HCEC 1CT (cell line): ENCODE measurements at regions not wholly inside any gene's neighbourhood (a gene's known extent, or its start where the extent isn't known, plus 50 kb on each side); places are given as distances from the start of the nearest gene placed in this dataset.
"Not testable (repeated sequence)": the region's sequence is repeated elsewhere in the genome, so short reads cannot be mapped to it uniquely, and the experiment has no call there.

Experiments
- DNase-seq: peaks from one replicate; pipeline ENCODE4 v3.0.0-alpha.2; 2017

DNA sequence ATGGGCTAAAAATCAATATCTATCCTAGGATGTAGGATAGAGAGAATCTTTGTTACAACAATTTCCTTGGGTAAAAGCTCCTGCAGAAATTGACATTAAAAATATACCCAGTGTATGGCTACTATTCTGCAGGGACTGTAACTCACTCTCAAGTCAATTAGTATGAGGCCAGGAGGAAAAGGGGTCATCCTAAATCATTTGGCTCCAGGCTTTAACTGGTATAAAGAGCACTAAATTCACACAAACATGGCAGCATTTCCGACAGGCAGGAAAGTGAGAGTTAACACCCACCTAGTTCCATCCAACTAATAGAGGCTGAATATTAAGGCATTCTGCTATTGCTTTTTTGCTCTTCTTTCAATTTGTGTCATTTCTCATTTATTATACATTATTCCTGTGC lies 218.6 kb upstream of the C1orf87 start:
- no peak for DNase-seq

DNA sequence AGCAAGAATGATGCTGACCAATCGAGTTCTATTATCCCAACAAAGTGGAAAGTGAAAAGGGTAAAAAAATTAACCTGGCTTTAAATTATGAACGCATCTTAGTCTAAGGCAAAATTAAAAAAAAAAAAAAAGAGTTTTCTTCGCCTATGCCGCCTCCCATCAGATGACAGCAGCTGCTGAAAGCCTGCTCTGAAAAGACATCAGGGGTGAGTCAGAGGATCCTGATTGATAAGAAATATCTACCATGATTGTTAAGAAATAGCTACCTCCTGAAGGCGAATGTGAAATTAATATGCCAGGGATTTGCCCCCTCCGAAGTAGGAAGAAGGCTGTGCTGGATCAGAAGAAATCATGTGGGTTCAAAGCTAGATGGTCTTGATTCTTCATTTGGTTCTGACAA lies 216.8 kb upstream of the C1orf87 start:
- no peak for DNase-seq

DNA sequence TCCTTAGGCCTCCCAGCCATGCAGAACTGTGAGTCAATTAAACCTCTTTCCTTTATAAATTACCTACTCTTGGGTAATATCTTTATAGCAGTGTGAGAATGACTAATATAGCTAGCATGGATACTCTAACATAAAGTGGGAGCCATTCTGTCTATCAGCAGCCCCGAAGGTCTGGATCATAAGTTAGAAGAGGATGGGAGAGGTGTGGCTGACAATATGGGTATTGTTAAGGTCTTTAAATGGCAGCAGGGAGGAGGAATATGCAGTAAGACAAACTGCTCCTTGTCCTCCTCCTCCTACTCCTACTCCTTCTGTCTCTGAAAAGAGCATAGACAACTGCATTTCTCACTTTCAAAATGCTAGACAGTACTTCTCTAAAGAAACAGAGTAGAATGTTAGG lies 214.0 kb upstream of the C1orf87 start:
- no peak for DNase-seq

DNA sequence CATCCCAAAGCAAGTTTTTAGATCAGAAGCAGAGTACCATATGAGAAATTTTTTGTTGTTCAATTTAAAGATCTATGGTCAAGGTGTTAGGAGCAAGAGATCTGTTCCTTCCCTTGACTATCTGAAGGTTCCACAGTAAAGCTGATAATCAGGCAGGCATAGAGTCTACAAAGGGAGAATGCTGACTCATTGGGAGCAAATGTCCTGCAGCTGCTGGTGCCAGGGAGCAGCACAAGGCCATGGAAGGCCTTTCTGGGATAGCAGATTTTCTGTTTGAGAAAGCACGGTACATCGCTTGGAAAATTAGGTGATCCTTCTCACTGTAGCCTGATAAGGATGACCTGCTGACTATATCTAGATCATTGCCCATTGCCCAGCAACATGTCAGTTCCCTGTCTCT lies 210.1 kb upstream of the C1orf87 start:
- DNase-seq, result no peak

DNA sequence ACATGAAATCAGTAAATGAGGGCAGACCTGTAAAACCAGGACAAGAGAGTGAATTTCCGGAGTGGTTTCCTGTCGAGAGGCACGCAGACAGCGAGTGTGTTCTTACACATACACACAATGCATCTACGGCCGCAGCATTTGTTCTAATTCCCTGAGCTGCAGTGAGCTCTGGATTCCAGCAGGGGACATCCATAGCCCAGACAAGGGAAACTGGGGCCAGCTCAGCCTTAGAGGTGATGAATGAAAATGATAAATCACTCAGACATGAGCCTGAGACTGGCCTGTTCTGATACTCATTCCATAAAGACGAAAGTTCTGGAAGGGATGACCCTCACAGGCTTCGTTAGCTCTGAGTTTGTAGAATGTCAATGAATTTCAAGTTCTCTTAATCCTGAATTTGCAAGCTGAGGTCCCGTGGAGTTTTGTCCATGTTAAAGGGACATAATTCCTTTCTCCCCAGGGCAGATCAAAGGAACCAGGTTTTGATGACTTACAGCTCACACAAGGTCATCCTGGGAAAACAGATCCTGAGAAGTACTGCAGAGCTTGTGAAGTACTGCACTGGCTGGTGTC lies 207.9 kb upstream of the C1orf87 start:
- peak; percentile 29 for DNase-seq

DNA sequence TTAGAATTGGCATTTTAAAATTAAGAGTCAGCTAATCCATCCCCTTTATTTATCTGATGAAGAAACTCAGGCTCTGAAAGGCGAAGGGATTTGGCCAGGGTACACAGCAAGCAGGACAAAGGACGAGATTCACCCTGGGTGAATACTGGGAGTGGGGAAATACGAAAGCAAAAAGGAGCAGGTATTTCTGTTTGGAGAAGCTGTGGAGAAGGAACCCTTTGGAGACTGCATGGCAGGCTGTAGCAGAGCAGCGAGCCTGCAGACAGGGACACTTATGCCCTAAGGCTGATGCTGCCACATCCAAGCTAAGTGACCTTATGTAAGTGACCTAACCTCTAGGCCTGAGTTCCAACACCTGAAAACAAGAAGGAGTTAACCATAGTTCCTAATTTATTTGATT lies 207.2 kb upstream of the C1orf87 start:
- no peak for DNase-seq

DNA sequence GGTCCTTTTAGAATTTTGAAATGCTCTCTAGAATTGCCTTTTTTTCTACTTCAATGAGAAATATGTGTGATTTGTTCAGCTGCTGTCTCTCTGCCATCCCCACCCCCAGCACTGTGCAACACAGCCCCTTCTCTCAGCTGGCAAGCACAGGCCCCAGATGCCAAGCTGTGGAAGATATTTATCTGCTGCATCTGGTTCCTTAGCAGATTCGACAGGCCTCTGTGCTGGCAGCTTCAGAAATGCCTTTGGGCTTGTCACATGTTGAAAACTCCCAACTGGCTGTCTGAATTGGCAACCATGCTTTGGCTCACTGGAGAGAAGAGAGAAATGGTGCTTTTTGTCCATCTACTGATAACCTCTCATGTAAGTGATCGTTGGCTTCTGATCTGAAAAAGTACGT lies 206.7 kb upstream of the C1orf87 start:
- no peak for DNase-seq

DNA sequence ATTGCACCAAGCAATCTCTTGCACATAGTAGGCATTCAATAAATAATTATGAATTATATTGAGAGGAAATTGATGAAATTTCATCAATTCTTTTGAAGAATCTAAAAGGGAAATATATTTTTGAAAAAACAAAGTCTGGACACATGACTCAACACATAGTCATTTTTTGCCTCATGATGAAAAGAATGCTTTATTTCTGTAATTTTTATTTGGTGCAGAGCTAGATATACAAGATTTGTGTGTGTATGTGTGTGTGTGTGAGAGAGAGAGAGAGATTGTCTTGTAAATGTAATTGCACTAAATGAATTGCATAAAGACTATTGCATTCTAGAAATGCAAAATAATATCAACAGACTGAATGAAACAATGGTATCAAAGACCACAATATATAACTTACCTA lies 206.2 kb upstream of the C1orf87 start:
- DNase-seq, result no peak

DNA sequence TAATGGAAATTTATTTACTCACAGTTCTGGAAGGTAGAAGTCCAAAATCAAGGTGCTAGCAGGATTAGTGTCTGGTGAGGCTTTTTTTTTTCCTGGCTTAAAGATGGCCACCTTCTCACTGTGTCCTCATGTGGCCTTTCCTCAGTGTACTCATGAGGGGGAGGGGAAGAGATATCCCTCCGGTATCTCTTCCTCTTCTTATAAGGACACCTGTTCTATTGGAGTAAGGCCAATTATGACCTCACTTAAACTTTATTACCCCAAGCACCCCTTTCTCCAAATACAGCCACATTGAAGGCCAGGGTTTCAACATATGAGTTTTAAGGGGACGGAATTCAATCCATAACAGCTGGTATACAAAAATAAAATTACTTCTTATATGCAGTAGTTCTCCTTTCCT lies 203.7 kb upstream of the C1orf87 start:
- DNase-seq, result no peak

DNA sequence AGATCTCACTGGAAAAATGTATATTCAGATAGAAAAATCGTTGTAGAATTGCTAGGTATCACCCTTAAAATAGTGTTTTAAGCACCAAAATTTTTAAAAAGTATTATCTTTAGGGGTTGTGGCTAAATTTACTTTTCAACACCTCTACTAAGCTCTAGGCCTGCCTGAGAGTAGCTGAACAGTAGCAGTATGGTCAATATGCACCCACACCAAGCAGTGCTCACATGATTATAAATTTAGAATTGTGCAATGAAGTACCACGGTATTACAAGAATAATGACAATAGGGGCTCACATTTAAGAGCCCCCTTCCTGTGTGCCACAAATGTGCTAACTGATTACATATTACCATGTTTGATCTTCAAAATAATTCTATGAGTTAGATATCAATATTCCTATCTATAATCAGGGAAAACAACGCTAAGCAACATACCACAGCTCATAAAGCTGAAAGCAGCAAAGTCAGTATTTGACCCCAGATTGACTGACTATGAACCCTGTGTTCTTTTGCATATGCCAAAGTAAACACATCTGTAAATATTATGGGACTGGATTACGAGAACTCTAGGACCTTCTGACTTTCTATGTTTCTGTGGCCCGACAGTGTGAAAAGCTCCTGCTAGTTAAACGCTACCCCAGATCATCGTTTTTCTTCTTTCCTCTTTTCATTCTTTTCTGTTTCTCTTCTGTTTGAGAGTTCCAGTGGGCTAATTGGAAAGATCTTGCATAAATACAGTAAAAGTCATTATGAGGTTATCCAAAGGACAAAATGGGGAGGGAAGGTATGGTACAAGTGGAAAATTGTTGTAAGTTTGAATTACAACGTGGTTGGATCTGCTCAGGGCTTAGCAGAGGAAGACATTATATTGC lies 201.1 kb upstream of the C1orf87 start:
- DNase-seq, result no peak

DNA sequence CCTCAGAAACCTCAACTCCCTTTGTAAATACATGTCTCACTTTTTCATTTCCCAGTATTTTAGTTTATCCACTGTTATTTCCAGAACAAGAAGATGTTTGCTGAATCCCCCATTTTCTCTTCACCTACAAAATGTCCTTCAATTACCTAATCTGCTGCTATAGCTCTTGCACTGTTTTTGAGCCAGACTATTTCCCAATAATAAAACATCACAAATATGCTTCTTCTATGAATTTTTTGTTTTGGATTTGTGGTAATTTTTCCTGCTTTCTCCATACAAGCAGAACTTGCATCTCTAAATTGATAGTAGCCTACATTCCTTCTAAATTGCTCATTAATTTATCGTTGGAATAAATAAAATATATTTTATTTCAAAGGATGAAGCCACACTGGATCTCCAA lies 199.6 kb upstream of the C1orf87 start:
- no peak for DNase-seq

DNA sequence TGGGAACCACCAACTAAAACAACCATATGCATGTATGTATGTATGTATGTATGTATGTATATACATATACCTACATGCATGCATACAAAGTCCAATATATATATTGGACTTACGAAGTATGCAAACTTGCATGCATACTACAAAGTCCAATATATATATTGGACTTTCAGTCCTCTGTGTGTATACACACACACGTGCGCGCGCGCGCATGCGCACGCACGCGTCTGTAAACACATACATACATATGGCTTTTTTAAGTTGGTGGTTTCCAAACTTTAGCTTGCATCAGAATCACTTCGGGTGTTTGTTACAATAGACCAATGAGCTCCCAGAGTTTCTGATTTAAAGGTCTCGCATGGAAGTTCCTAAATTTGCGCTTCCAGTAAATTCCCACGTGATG lies 197.5 kb upstream of the C1orf87 start:
- DNase-seq, result no peak

DNA sequence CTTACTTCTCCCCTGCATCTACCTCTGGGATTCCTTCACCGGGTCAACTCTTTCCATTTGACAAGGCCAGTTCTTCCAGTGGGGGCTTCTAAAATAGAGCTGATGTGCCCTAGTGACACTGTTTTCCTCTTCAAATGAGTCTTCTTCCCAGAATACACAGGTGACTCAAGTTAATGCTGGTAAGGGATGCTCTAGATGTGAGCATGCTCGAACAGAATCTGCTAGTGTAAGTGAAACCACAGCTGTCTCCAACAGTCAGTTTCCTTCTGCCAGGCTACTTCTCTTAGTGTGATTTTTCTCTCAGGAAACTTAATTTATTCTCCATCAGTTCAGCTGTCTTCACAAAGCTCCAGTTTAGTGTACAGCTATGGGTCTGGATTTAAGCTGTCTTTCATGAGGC lies 194.9 kb upstream of the C1orf87 start:
- no peak for DNase-seq

DNA sequence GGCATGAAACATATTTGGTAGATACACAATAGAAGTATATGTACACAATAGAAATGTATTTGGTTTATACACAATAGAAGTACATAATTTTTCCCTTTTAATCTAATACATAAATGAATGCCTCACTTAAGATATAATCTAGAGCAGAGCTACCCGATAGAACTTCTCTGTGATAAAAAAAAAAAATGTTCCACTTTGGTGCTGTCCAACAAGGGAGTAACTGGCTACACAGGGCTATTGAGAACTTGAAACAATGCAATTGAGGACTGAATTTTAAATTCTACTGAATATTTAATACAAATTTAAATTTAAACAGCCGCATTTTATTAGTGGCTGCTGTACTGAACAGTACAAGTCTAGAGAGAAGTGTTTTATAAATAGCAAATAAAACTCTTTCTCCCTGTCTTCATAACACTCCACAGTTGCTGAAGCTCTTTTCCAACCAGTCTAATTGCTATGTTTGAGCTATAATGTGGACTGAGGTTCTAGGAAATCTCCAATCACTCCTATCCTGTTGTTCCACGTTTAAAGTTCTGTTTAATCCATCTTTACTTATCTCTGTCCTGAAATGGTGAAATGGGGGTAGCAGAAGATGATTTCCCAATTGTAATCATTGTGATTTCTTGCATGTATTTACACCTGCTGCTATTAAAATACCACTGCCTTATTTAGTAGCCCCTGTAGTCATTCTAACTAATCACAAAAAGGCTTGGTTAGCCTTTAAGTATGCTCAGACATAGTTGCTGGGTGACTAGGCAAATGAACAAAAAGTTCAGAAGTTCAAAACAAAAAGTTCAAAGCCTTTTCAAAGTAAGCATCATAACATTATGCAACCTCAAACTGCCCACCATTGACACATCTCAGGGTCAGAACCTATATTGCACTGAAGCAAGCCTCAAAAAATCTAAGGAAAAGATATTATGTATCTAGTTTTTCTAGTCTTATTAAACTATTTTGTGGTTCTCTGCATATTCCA lies 192.3 kb upstream of the C1orf87 start:
- no peak for DNase-seq

DNA sequence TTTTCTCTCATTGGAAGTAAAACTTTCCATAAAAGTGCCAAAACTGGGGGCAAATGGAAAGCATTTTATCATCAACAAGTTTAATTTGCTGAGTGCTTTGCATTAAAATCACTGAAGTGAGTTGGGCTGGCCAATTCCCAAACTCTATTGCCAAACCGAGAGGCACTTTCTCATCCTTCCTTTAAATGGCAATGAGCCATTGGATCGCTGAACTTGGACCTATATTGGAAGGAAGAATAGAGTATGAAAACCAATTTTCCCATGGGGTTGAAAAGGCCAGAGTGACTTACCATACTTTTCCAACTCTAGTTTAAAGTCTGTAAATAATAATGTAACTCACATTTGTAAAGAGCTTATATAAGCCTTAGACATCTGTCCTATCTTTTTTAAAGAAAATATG lies 189.1 kb upstream of the C1orf87 start:
- no peak for DNase-seq

DNA sequence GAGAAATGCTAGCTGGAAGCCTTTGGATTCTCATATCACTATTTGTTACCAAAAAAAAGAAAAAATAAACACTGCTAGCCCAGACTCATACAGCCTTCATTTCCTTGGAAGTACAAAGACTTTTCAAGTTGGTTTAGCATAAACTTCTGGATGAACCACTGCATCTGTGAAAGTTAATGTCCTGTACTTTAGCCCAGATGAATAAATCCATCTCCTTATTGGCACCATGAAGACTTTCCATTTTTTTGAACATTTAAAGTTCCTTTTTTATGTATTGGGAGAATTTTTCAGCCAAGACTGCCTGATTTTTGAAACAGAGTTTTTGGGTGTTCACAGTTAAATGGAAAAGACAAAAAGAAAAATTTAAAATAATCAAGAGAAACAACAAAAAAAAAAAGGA lies 184.0 kb upstream of the C1orf87 start:
- no peak for DNase-seq

DNA sequence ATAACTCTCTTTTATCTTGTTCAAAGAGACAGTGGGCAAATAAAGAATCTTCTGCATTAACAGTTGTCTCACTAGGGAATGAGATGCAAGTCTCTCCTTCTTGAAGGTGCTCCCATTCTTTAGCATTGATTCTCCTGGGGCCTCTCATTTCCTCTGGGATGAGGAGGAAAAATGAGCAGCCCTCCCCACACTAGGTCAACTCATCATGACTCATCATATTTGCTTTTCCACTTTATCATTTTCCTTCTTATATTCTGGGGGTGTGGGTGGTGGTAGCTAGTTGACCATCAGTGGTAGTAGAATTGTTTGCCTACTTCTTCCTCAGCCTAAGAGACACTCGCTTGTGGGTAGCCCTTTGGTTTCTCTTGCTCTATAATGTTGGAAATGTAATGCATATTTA lies 182.0 kb upstream of the C1orf87 start:
- DNase-seq, result no peak

DNA sequence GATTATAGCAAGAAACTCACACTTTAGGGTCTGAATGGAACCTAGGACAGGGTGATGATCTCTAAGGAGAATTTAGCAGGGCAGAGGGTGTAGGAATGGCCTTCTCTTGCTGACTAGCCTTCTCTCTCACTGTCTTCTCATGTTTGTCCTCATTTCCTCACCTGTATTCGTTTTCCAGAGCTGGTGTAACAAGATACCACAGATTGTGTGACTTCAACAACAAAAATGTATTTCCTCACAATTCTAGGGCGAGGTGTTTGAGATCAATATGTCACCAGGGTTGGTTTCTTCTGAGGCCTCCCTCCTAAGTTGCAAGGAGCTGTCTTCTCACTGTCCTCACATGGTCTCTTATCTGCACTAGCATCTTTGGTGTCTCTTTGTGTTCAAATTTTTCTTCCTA lies 177.9 kb upstream of the C1orf87 start:
- no peak for DNase-seq

DNA sequence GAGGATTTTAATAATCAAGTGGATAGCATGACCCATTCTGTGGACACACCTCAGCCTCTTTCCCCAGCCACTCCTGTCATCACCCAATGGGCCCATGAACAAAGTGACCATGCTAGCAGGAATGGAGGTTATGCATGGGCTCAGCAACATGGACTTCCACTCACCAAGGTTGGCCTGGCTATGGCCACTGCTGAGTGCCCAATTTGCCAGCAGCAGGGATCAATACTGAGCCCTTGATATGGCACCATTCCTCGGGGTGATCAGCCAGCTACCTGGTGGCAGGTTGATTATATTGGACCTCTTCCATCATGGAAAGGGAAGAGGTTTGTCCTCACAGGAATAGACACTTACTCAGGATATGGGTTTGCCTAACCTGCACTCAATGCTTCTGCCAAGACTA lies 173.9 kb upstream of the C1orf87 start:
- not testable (repeated sequence) for DNase-seq

DNA sequence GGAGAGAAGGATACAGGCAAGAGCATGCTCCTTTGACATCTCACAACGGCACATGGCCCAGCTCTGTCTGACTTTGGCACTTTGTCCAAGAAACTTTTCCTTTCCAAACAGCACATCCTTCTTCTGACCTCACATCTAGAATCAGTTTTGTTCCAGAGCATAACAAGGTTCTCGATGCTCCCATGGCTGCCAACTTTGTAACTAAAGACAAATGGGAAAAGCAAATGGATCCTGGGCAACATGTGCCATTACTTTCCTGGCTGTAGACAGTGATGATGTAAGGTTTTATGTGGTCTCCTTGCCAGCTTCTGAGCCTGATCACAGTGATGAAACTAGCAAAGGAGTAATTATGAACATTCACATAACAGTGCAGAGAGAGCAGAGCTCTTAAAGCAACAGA lies 171.8 kb upstream of the C1orf87 start:
- DNase-seq, result no peak

DNA sequence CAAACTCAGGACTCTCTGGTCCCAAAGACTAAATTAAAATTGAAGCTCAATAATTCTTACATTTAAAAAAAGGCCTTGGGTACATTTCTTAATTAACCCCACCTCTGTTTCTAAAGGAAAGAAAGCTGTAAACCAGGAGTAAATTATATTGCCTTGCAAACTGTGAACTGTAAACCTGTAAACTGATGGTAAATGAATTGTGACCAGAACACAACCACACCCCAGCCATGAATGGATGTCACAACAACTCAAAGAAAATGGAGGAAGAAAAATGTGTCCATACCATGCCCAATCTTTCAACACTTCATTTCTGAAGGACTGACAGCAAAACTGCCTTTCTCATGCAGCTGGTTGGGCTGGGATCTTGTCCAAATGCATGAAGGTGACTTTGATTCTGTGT lies 171.3 kb upstream of the C1orf87 start:
- DNase-seq, result no peak

DNA sequence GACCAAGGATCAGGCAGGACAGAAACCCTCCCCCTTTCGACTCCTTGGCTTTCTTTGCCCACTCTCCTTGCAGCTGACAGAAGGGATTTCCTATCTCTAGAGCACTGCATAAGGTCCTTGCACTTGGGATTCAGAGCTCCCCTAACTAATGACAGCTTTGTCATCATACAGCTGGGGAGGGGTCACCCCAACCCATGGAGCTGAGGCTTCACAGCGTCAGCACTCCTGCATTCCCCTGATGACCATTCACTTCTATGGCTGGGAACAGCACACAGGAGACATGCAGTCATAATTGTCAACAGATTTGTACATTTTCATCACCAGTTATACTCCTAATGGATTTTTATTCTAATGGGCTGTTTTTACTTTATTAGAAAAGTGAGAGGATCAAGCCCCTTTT lies 161.7 kb upstream of the C1orf87 start:
- DNase-seq, result no peak

DNA sequence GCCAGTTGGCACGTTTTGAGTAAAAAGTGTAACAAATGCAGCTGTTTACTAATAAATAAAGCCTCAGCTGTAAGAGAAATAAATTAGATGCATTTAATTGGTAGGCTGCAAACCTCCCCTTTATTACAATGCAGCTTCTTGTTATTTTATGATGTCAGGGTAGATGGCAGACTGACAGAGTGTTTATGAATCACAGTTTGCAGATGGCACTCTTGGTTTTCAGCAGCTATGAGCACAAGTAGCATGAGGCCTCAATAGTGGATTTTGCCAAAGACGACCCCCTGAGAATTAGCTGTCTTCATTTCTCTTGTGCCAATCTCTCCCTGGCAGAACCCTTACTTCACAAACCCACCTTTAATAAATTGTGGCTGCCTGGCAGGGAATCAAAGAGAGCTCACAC lies 161.2 kb upstream of the C1orf87 start:
- no peak for DNase-seq

DNA sequence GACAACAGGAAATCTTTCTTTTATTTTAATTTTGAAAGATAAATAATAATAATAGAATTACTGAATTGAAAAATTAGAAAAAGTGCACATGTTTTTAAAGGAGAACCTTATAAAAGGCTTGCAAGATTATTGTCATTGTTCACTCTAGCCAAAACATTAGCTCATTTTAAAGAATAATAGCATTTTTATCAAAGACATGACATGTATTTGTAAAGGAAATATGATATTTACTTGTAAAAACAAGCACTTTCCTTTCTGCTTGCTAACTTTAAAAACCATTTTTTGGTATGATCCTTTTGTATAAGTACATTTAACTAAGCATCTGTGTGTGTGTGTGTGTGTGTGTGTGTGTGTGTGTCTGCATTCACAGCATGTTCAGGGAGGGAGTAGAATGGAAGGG lies 156.3 kb upstream of the C1orf87 start:
- no peak for DNase-seq
